ENCODE measurements at regions not wholly inside any gene's neighbourhood (a gene's known extent, or its start where the extent isn't known, plus 50 kb on each side); places are given as distances from the start of the nearest gene placed in this dataset.
"Not testable (repeated sequence)": the region's sequence is repeated elsewhere in the genome, so short reads cannot be mapped to it uniquely, and the experiment has no call there.

GRCh38 chr2:144738749-144739148, 218.8 kb upstream of the ZEB2 start:
- no peak for TF ChIP-seq EZH2 (IDR thresholded peaks at IDR 0.05; ENCODE audit: low read depth)
- TF ChIP-seq, protein P1, sequence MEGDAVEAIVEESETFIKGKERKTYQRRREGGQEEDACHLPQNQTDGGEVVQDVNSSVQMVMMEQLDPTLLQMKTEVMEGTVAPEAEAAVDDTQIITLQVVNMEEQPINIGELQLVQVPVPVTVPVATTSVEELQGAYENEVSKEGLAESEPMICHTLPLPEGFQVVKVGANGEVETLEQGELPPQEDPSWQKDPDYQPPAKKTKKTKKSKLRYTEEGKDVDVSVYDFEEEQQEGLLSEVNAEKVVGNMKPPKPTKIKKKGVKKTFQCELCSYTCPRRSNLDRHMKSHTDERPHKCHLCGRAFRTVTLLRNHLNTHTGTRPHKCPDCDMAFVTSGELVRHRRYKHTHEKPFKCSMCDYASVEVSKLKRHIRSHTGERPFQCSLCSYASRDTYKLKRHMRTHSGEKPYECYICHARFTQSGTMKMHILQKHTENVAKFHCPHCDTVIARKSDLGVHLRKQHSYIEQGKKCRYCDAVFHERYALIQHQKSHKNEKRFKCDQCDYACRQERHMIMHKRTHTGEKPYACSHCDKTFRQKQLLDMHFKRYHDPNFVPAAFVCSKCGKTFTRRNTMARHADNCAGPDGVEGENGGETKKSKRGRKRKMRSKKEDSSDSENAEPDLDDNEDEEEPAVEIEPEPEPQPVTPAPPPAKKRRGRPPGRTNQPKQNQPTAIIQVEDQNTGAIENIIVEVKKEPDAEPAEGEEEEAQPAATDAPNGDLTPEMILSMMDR (conservative IDR thresholded peaks at IDR 0.05): no peak
- H3K36me3 ChIP-seq (ENCODE audit: low read depth): no peaks in the 10 kb centered on the region
- H3K79me2 ChIP-seq (ENCODE audit: low read depth): no peaks in the 10 kb centered on the region
- no TSS peak for BruUV-seq (replicated peaks)
- no peak overlapping the region for H3K4me2 ChIP-seq
- H3K9me3 ChIP-seq (ENCODE audit: insufficient read depth, low read depth): no peaks in the 10 kb centered on the region
- H3F3A ChIP-seq (ENCODE audit: insufficient read depth, low read depth): no peaks in the 10 kb centered on the region
- H3K4me3 ChIP-seq: no peak overlapping the region
- no peaks in the 10 kb centered on the region for H3K4me1 ChIP-seq (replicated peaks; ENCODE audit: insufficient read depth)
- no peak overlapping the region for H2AFZ ChIP-seq
- POLR2A ChIA-PET (ENCODE audit: unreplicated experiment): no interaction called here
- no peaks in the 10 kb centered on the region for H3K27me3 ChIP-seq (ENCODE audit: insufficient read depth, low read depth)
- H4K20me1 ChIP-seq (ENCODE audit: insufficient read depth): no peaks in the 10 kb centered on the region
- no peak overlapping the region for H3K27ac ChIP-seq
- intact Hi-C loops (cut with micrococcal nuclease; ENCODE audit: unreplicated experiment): no loop called here
- CTCF ChIA-PET: no interaction called here
- no peak for DNase-seq
- H3K9me2 ChIP-seq (ENCODE audit: insufficient read depth): peaks cover 5% of the 10 kb centered on the region; the same call in 1 of the 2 replicates

- no peak overlapping the region for H2AFZ ChIP-seq
- TF ChIP-seq, protein P1 (conservative IDR thresholded peaks at IDR 0.05): no peak
- TF ChIP-seq EZH2 (IDR thresholded peaks at IDR 0.05; ENCODE audit: low read depth): no peak
- H3K4me1 ChIP-seq (replicated peaks; ENCODE audit: insufficient read depth): no peaks in the 10 kb centered on the region
- ChIA-PET CTCF (no interaction called here), POLR2A (ENCODE audit: unreplicated experiment) (no interaction called here)
- no TSS peak for BruUV-seq (replicated peaks)
- no peaks in the 10 kb centered on the region for H4K20me1 ChIP-seq (ENCODE audit: insufficient read depth)
- H3K36me3 ChIP-seq (ENCODE audit: low read depth): no peaks in the 10 kb centered on the region
- no peak for DNase-seq
- no peak overlapping the region for H3K4me2 ChIP-seq
- no peak overlapping the region for H3K27ac ChIP-seq
- H3K9me2 ChIP-seq (ENCODE audit: insufficient read depth): no peaks in the 10 kb centered on the region
- no peaks in the 10 kb centered on the region for H3K9me3 ChIP-seq (ENCODE audit: insufficient read depth, low read depth)
- H3K79me2 ChIP-seq (ENCODE audit: low read depth): no peaks in the 10 kb centered on the region
- no peak overlapping the region for H3K4me3 ChIP-seq
- H3K27me3 ChIP-seq (ENCODE audit: insufficient read depth, low read depth): no peaks in the 10 kb centered on the region
- intact Hi-C loops (cut with micrococcal nuclease; ENCODE audit: unreplicated experiment): no loop called here
- H3F3A ChIP-seq (ENCODE audit: insufficient read depth, low read depth): no peaks in the 10 kb centered on the region
Measured at GRCh38 chr2:144730711-144731110, 210.8 kb upstream of the ZEB2 start.

GRCh38 chr2:144724460-144724859, 204.5 kb upstream of the ZEB2 start:
- H3K79me2 ChIP-seq (ENCODE audit: low read depth); BruUV-seq (replicated peaks); POLR2A ChIA-PET (ENCODE audit: unreplicated experiment); DNase-seq; H3K9me3 ChIP-seq (ENCODE audit: insufficient read depth, low read depth); H3K4me3 ChIP-seq; CTCF ChIA-PET; H2AFZ ChIP-seq; H3K27ac ChIP-seq; H4K20me1 ChIP-seq (ENCODE audit: insufficient read depth); H3K36me3 ChIP-seq (ENCODE audit: low read depth); H3F3A ChIP-seq (ENCODE audit: insufficient read depth, low read depth); H3K27me3 ChIP-seq (ENCODE audit: insufficient read depth, low read depth); H3K4me1 ChIP-seq (replicated peaks; ENCODE audit: insufficient read depth); H3K4me2 ChIP-seq; H3K9me2 ChIP-seq (ENCODE audit: insufficient read depth); intact Hi-C loops (cut with micrococcal nuclease; ENCODE audit: unreplicated experiment): not testable (repeated sequence)

DNA sequence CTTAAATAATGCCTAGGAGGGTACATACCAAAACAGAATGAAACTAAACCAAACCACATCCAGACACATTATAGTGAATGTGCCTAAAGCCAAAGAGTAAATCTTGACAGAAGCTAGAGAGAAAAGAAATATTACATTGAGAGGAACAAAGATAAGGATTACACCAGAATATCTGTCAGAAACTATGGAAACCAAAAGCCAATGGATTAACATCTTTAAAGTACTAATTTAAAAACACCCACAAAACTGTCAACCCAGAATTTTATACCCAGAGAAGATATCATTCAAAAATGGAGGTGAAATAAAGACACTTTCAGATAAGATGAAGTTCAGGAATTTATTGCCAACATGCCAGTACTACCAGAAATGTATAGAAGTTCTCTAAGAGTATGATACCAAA, 198.5 kb upstream of the ZEB2 start:
- Histone ChIP-seq H3K27me3 (ENCODE audit: insufficient read depth, low read depth) (no peaks in the 10 kb centered on the region), H3K79me2 (ENCODE audit: low read depth) (no peaks in the 10 kb centered on the region), H3K4me3 (no peak overlapping the region), H3K36me3 (ENCODE audit: low read depth) (no peaks in the 10 kb centered on the region), H3K4me2 (no peak overlapping the region), H3F3A (ENCODE audit: insufficient read depth, low read depth) (no peaks in the 10 kb centered on the region), H2AFZ (no peak overlapping the region), H3K9me2 (ENCODE audit: insufficient read depth) (no peaks in the 10 kb centered on the region), H3K27ac (no peak overlapping the region), H3K4me1 (replicated peaks; ENCODE audit: insufficient read depth) (no peaks in the 10 kb centered on the region), H4K20me1 (ENCODE audit: insufficient read depth) (no peaks in the 10 kb centered on the region), H3K9me3 (ENCODE audit: insufficient read depth, low read depth) (peaks cover 4% of the 10 kb centered on the region; the same call in 1 of the 2 replicates)
- ChIA-PET POLR2A (ENCODE audit: unreplicated experiment) (no interaction called here), CTCF (no interaction called here)
- TF ChIP-seq EZH2 (IDR thresholded peaks at IDR 0.05; ENCODE audit: low read depth): no peak
- TF ChIP-seq, protein P1 (conservative IDR thresholded peaks at IDR 0.05): no peak
- intact Hi-C loops (cut with micrococcal nuclease; ENCODE audit: unreplicated experiment): no loop called here
- BruUV-seq (replicated peaks): no TSS peak
- no peak for DNase-seq
